GM12873 (cell line): ENCODE measurements at regions not wholly inside any gene's neighbourhood (a gene's known extent, or its start where the extent isn't known, plus 50 kb on each side); places are given as distances from the start of the nearest gene placed in this dataset.

Experiments used
- TF ChIP-seq, protein P1 (sequence below): IDR thresholded peaks from 2 replicates; pipeline ENCODE4 v1.5.1; 2012; ENCODE audit warnings: low read depth, mild to moderate bottlenecking, moderate library complexity, low read length, control low read depth; ENCODE audit not compliant: insufficient read depth; ENCODE audit errors: missing control alignments

DNA sequence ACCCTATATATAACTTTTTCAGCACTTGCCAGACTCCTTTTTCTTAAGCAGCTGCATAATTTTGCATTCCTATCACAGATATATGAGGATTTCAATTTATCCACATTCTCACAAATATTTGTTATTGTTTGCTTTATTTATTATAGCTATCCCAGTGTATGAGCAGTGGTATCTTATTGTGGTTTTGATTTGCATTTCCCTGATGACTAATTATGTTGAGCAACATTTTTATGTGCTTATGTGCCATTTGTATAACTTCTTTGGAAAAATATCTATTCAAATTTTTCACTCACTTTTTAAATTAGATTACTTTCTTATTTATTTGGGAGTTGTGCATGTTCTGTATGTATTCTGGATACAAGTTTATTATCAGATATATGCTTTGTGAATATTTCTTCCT lies 361.9 kb downstream of the KCTD8 start:
- TF ChIP-seq, protein P1, sequence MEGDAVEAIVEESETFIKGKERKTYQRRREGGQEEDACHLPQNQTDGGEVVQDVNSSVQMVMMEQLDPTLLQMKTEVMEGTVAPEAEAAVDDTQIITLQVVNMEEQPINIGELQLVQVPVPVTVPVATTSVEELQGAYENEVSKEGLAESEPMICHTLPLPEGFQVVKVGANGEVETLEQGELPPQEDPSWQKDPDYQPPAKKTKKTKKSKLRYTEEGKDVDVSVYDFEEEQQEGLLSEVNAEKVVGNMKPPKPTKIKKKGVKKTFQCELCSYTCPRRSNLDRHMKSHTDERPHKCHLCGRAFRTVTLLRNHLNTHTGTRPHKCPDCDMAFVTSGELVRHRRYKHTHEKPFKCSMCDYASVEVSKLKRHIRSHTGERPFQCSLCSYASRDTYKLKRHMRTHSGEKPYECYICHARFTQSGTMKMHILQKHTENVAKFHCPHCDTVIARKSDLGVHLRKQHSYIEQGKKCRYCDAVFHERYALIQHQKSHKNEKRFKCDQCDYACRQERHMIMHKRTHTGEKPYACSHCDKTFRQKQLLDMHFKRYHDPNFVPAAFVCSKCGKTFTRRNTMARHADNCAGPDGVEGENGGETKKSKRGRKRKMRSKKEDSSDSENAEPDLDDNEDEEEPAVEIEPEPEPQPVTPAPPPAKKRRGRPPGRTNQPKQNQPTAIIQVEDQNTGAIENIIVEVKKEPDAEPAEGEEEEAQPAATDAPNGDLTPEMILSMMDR, result no peak

DNA sequence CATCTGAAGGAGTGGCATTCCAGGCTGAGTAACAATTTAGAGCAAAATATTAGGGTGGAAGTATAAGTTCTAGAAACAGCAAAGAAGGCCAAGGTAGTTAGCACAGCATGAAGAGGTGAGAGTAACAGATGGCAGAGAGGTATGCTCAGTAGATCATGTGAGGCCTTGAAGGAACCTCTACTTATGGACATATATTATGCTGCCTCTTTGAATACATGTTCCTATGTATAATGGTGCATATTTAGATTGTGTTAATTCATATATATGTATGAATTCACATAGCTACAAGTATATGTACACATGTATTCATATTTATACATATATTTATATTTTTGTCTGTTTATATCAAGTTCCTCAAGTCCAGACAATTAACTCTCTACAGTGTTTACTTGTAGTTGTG lies 355.2 kb downstream of the KCTD8 start:
- TF ChIP-seq, protein P1, result no peak

DNA sequence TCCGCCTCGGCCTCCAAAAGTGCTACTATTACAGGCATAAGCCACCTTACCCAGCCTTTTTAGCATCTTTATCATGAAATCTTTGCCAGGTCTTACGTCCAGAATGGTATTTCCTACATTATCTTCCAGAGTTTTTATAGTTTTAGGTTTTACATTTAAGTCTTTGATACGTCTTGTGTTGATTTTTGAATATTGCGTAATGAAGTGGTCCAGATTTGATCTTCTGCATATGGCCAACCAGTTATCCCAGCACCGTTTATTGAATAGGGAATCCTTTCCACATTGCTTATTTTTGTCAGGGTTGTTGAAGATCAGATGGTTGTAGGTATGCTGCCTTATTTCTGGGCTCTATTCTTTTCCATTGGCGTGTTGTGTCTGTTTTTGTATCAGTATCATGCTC lies 349.6 kb downstream of the KCTD8 start:
- TF ChIP-seq, protein P1, result no peak

DNA sequence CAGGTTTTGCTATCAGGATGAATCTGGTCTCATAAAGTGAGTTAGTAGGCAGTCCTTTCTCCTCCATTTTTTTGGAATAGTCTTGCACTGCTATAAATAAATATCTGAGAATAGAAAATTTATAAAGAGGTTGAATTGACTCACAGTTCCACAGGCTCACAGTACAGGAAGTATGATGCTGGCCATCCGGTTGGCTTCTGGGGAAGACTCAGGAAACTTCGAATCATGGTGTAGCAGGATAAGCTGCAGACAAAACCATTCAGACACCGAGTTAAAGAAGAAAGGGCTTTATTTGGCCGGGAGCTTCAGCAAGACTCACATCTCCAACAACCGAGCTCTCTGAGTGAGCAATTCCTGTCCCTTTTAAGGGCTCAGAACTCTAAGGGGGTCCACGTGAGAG lies 348.2 kb downstream of the KCTD8 start:
- TF ChIP-seq, protein P1, result no peak

DNA sequence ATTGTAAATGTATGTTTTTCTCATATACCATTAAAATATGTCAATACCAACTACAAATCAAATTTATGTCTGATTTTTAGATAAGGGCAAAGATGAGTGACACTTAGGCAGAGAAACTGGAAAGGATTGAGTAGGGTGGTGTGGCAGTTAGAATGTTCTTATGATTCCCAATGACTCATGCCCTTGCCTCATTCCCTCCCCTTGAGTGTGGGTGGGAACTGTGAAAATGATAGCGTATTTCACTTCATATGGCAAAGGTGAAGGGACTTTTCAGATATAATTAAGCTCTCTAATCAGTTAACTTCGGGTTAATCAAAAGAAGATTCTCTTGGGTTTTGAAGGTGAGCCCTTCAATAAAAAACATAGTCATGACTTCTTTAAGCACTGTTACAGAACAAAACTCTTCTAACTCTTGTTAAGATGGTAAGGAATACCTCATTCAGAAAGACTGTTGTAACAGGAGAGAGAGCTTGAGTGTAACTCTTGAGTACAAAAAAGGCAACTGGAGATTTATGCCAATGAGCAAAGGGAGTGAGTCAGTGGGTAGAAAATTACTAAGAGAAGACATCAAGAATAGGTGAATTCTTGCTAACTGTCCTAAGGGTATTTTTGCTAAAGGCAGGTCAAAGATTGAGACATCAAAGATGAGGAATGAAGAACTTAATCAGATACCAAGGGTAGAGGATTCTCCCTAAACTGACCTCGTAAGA lies 329.5 kb downstream of the KCTD8 start:
- TF ChIP-seq, protein P1, result no peak

DNA sequence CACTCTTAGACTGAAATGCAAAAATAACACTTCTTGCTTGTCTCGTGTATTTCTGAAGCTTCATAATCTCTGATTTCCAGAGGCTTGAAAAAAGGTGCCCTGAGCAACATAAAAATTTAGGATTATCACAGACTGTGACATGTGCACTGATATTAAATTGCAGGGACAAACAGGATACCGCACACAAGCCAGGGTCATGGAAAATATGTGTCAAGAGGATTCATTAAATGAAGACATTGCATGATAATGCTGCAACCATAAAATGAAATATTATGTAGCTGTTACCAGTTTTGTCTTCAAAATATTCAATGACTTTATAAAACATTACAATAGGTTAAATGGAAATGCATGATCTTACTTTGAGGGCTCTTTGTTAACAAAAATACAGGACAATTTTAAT lies 328.0 kb downstream of the KCTD8 start:
- TF ChIP-seq, protein P1, result no peak

DNA sequence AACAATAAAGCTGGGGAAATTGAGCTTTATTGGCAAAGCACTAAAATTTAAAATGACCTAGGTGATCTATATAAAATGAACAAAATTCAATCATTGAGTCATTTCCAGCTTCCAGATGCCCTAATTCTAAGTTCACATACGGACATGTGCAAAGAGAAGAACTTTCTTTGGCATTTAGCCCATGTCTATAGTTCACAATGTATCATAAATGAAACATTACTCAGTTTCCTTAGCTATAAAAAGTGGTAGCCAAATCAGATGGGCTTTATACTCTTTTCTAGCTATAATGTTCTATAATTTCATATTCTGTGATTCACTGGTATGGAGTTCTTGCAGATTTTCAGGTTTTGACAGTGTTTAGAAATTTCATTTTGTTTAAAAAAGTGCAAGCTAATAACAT lies 327.4 kb downstream of the KCTD8 start:
- TF ChIP-seq, protein P1, result no peak
